ENCODE measurements at regions not wholly inside any gene's neighbourhood (a gene's known extent, or its start where the extent isn't known, plus 50 kb on each side); places are given as distances from the start of the nearest gene placed in this dataset.

DNA sequence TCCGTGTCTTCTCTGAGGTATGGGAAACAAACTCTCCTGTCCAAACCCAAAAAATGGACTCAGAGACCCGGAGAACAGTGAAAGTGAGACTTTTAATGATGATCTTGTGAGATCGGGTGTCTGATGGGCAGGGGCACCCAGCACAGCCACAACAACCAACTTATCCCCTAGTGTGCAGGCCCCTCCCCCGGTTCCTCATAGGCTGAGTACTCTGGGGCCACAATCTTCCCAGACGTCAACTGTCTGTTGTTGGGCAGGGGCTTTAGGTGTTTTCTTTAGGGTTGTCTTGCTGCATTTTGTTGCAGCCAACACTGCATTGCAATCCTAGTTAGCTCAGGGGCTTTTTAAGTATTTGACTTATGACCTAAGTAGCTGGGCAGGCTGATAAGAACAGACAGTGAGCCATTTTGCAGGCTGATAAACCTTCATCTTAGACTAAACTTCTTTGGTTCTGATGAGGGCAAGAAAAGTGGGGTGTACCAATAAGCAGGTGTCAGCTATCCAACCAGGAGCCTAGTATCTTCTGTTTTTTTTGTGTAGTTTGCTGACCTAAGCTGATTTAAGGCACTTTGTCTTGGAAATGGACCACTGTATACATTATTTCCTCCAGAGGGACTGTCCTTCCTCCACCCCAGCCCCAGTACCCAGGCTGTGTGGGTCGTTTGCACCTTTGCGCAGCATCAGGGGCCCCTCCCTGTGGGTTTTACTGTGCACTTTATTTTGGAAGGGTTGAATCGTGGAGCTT, 1323.6 kb downstream of the TBC1D22A start:
- H3K4me3 ChIP-seq (ENCODE audit: low read length in 2 of 2) = no peak overlapping the region
- H3K9ac ChIP-seq (ENCODE audit: low read length in 2 of 2) = no peak overlapping the region
- H3K27ac ChIP-seq (ENCODE audit: low read length) = no peak overlapping the region
- no peaks in the 10 kb centered on the region for H3K36me3 ChIP-seq (ENCODE audit: control insufficient read depth in 2 of 2, insufficient read depth in 2 of 2, low read length in 2 of 2)
- H3K9me3 ChIP-seq (ENCODE audit: control insufficient read depth in 2 of 2, low read length in 2 of 2) = no peaks in the 10 kb centered on the region
- H3K4me1 ChIP-seq (ENCODE audit: control insufficient read depth, insufficient read depth, low read length) = peaks cover 14% of the 10 kb centered on the region
- H3K27me3 ChIP-seq (ENCODE audit: control insufficient read depth in 1 of 2, insufficient read depth in 2 of 2, low read length in 2 of 2) = peaks cover 0 to 8% of the 10 kb centered on the region in 2 donors

- no peak overlapping the region for H3K4me3 ChIP-seq (ENCODE audit: low read length in 2 of 2)
- H3K27me3 ChIP-seq (ENCODE audit: control insufficient read depth in 1 of 2, insufficient read depth in 2 of 2, low read length in 2 of 2) = peaks cover 0 to 10% of the 10 kb centered on the region in 2 donors
- no peaks in the 10 kb centered on the region for H3K36me3 ChIP-seq (ENCODE audit: control insufficient read depth in 2 of 2, insufficient read depth in 2 of 2, low read length in 2 of 2)
- peaks cover 5% of the 10 kb centered on the region for H3K4me1 ChIP-seq (ENCODE audit: control insufficient read depth, insufficient read depth, low read length)
- no peak overlapping the region for H3K9ac ChIP-seq (ENCODE audit: low read length in 2 of 2)
- no peaks in the 10 kb centered on the region for H3K9me3 ChIP-seq (ENCODE audit: control insufficient read depth in 2 of 2, low read length in 2 of 2)
- H3K27ac ChIP-seq (ENCODE audit: low read length) = no peak overlapping the region
These were observed 1322.2 kb downstream of the TBC1D22A start for GRCh38 chr22:48084729-48085050.

DNA sequence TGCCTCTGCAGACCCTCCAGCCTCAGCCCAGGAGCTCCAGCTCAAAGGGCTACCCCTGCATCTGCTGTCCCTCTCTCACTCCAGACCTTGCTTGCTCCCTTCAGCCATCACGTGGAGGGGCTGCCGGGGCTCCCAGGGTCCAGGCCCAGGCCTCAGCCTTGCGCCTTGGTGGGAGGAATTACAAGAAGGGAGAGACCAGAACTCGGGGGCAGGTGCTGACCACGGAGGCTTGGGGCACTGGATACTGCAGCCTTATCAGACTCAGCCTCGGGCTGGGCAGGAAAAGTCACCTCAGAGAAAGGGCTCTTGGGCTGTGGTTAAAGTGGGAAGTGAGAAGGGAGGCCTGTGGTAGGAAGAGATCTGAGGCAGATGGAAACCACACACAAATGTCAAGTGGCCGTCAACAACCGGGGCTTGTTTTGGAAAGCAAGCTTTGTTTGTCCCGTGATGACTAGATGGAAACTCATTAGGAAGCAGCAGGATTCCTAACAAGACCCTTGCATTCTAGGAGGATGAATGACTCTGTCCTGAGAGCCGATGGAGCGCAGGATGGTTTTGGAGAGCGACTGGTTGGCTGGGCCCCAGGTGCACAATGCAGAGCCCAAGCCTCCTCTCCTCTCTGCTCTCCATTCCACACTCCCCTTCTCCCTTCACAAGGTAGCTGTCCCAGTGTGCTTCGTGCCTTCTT, 1321.7 kb downstream of the TBC1D22A start:
- no peak overlapping the region for H3K27ac ChIP-seq (ENCODE audit: low read length)
- no peaks in the 10 kb centered on the region for H3K36me3 ChIP-seq (ENCODE audit: control insufficient read depth in 2 of 2, insufficient read depth in 2 of 2, low read length in 2 of 2)
- H3K4me1 ChIP-seq (ENCODE audit: control insufficient read depth, insufficient read depth, low read length) = peaks cover 1% of the 10 kb centered on the region
- H3K4me3 ChIP-seq (ENCODE audit: low read length in 2 of 2) = no peak overlapping the region
- no peaks in the 10 kb centered on the region for H3K9me3 ChIP-seq (ENCODE audit: control insufficient read depth in 2 of 2, low read length in 2 of 2)
- no peak overlapping the region for H3K9ac ChIP-seq (ENCODE audit: low read length in 2 of 2)
- peaks cover 0 to 10% of the 10 kb centered on the region in 2 donors for H3K27me3 ChIP-seq (ENCODE audit: control insufficient read depth in 1 of 2, insufficient read depth in 2 of 2, low read length in 2 of 2)

DNA sequence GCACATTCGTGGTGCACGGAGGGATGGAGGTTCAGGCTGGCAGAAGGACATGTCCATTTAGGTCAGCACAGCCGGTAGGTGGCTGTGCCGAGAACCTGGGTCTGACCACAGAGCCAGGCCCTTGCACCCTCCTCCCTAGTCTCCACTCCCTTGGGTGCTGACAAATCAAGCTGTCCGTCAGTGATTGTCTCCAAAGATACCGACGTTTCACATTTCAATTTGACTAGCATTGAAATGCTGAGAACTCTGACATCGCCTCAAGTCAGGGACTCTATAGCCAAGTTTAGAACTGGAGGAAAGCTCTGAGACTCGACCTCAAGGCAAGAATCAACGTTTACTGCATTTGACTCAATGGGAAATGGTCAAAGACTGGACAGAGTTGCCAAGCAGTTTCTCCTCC, 1321.1 kb downstream of the TBC1D22A start:
- H3K4me1 ChIP-seq (ENCODE audit: control insufficient read depth, insufficient read depth, low read length) = no peaks in the 10 kb centered on the region
- no peaks in the 10 kb centered on the region for H3K36me3 ChIP-seq (ENCODE audit: control insufficient read depth in 2 of 2, insufficient read depth in 2 of 2, low read length in 2 of 2)
- peaks cover 0 to 10% of the 10 kb centered on the region in 2 donors for H3K27me3 ChIP-seq (ENCODE audit: control insufficient read depth in 1 of 2, insufficient read depth in 2 of 2, low read length in 2 of 2)
- H3K4me3 ChIP-seq (ENCODE audit: low read length in 2 of 2) = no peak overlapping the region
- H3K9me3 ChIP-seq (ENCODE audit: control insufficient read depth in 2 of 2, low read length in 2 of 2) = no peaks in the 10 kb centered on the region
- H3K27ac ChIP-seq (ENCODE audit: low read length) = no peak overlapping the region
- no peak overlapping the region for H3K9ac ChIP-seq (ENCODE audit: low read length in 2 of 2)

DNA sequence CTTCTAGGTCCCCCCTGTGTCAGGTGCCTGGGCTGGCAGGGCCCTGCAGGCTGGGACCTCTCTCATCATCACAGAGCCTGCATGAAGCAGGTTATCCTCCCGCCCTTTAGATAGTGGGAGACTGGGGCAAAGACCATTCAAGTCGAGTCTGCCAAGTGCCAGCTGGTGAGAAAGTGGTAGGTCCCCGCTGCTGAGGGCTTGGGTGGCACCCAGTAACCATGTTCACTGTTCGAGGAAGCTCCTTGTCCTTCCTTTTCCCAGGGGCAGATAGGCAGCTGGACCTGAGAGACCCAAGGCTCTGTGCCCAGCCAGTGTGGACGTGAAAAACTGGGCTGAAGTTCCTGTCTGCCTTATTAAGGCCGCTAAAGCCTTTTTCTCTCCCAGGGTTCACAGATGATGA, 1319.8 kb downstream of the TBC1D22A start:
- no peaks in the 10 kb centered on the region for H3K9me3 ChIP-seq (ENCODE audit: control insufficient read depth in 2 of 2, low read length in 2 of 2)
- no peaks in the 10 kb centered on the region for H3K36me3 ChIP-seq (ENCODE audit: control insufficient read depth in 2 of 2, insufficient read depth in 2 of 2, low read length in 2 of 2)
- H3K9ac ChIP-seq (ENCODE audit: low read length in 2 of 2) = no peak overlapping the region
- H3K4me3 ChIP-seq (ENCODE audit: low read length in 2 of 2) = no peak overlapping the region
- no peak overlapping the region for H3K27ac ChIP-seq (ENCODE audit: low read length)
- peaks cover 0 to 11% of the 10 kb centered on the region in 2 donors for H3K27me3 ChIP-seq (ENCODE audit: control insufficient read depth in 1 of 2, insufficient read depth in 2 of 2, low read length in 2 of 2)
- H3K4me1 ChIP-seq (ENCODE audit: control insufficient read depth, insufficient read depth, low read length) = no peaks in the 10 kb centered on the region

- Histone ChIP-seq H3K27me3 (ENCODE audit: control insufficient read depth in 1 of 2, insufficient read depth in 2 of 2, low read length in 2 of 2) (peaks cover 0 to 12% of the 10 kb centered on the region in 2 donors), H3K4me3 (ENCODE audit: low read length in 2 of 2) (no peak overlapping the region), H3K9ac (ENCODE audit: low read length in 2 of 2) (no peak overlapping the region), H3K4me1 (ENCODE audit: control insufficient read depth, insufficient read depth, low read length) (no peaks in the 10 kb centered on the region), H3K9me3 (ENCODE audit: control insufficient read depth in 2 of 2, low read length in 2 of 2) (no peaks in the 10 kb centered on the region), H3K27ac (ENCODE audit: low read length) (no peak overlapping the region), H3K36me3 (ENCODE audit: control insufficient read depth in 2 of 2, insufficient read depth in 2 of 2, low read length in 2 of 2) (no peaks in the 10 kb centered on the region)
These were observed 1318.8 kb downstream of the TBC1D22A start for GRCh38 chr22:48081281-48081680.

- Histone ChIP-seq H3K9me3 (ENCODE audit: control insufficient read depth in 2 of 2, low read length in 2 of 2) (no peaks in the 10 kb centered on the region), H3K4me1 (ENCODE audit: control insufficient read depth, insufficient read depth, low read length) (peaks cover 2% of the 10 kb centered on the region), H3K27me3 (ENCODE audit: control insufficient read depth in 1 of 2, insufficient read depth in 2 of 2, low read length in 2 of 2) (peaks cover 0 to 12% of the 10 kb centered on the region in 2 donors), H3K4me3 (ENCODE audit: low read length in 2 of 2) (no peak overlapping the region), H3K36me3 (ENCODE audit: control insufficient read depth in 2 of 2, insufficient read depth in 2 of 2, low read length in 2 of 2) (no peaks in the 10 kb centered on the region), H3K27ac (ENCODE audit: low read length) (no peak overlapping the region), H3K9ac (ENCODE audit: low read length in 2 of 2) (no peak overlapping the region)
These were observed 1318.1 kb downstream of the TBC1D22A start for GRCh38 chr22:48080316-48081165.

- Histone ChIP-seq H3K4me1 (ENCODE audit: control insufficient read depth, insufficient read depth, low read length) (peaks cover 2% of the 10 kb centered on the region), H3K36me3 (ENCODE audit: control insufficient read depth in 2 of 2, insufficient read depth in 2 of 2, low read length in 2 of 2) (no peaks in the 10 kb centered on the region), H3K27me3 (ENCODE audit: control insufficient read depth in 1 of 2, insufficient read depth in 2 of 2, low read length in 2 of 2) (peaks cover 0 to 16% of the 10 kb centered on the region in 2 donors), H3K9me3 (ENCODE audit: control insufficient read depth in 2 of 2, low read length in 2 of 2) (no peaks in the 10 kb centered on the region), H3K9ac (ENCODE audit: low read length in 2 of 2) (no peak overlapping the region), H3K27ac (ENCODE audit: low read length) (no peak overlapping the region), H3K4me3 (ENCODE audit: low read length in 2 of 2) (no peak overlapping the region)
These were observed 1317.2 kb downstream of the TBC1D22A start for GRCh38 chr22:48079505-48080290.

GRCh38 chr22:48078825-48079224, 1316.4 kb downstream of the TBC1D22A start:
- Histone ChIP-seq H3K27me3 (ENCODE audit: control insufficient read depth in 1 of 2, insufficient read depth in 2 of 2, low read length in 2 of 2) (peaks cover 0 to 11% of the 10 kb centered on the region in 2 donors), H3K27ac (ENCODE audit: low read length) (no peak overlapping the region), H3K36me3 (ENCODE audit: control insufficient read depth in 2 of 2, insufficient read depth in 2 of 2, low read length in 2 of 2) (no peaks in the 10 kb centered on the region), H3K9me3 (ENCODE audit: control insufficient read depth in 2 of 2, low read length in 2 of 2) (no peaks in the 10 kb centered on the region), H3K4me1 (ENCODE audit: control insufficient read depth, insufficient read depth, low read length) (peaks cover 2% of the 10 kb centered on the region), H3K9ac (ENCODE audit: low read length in 2 of 2) (no peak overlapping the region), H3K4me3 (ENCODE audit: low read length in 2 of 2) (no peak overlapping the region)

GRCh38 chr22:48077699-48078098, 1315.2 kb downstream of the TBC1D22A start:
- peaks cover 0 to 11% of the 10 kb centered on the region in 2 donors for H3K27me3 ChIP-seq (ENCODE audit: control insufficient read depth in 1 of 2, insufficient read depth in 2 of 2, low read length in 2 of 2)
- H3K36me3 ChIP-seq (ENCODE audit: control insufficient read depth in 2 of 2, insufficient read depth in 2 of 2, low read length in 2 of 2) = no peaks in the 10 kb centered on the region
- H3K27ac ChIP-seq (ENCODE audit: low read length) = no peak overlapping the region
- H3K9ac ChIP-seq (ENCODE audit: low read length in 2 of 2) = no peak overlapping the region
- H3K4me3 ChIP-seq (ENCODE audit: low read length in 2 of 2) = no peak overlapping the region
- H3K4me1 ChIP-seq (ENCODE audit: control insufficient read depth, insufficient read depth, low read length) = peaks cover 2% of the 10 kb centered on the region
- no peaks in the 10 kb centered on the region for H3K9me3 ChIP-seq (ENCODE audit: control insufficient read depth in 2 of 2, low read length in 2 of 2)

All from stomach smooth muscle (tissue), 2 donors.